ENCODE measurements at regions not wholly inside any gene's neighbourhood (a gene's known extent, or its start where the extent isn't known, plus 50 kb on each side); places are given as distances from the start of the nearest gene placed in this dataset.

DNA sequence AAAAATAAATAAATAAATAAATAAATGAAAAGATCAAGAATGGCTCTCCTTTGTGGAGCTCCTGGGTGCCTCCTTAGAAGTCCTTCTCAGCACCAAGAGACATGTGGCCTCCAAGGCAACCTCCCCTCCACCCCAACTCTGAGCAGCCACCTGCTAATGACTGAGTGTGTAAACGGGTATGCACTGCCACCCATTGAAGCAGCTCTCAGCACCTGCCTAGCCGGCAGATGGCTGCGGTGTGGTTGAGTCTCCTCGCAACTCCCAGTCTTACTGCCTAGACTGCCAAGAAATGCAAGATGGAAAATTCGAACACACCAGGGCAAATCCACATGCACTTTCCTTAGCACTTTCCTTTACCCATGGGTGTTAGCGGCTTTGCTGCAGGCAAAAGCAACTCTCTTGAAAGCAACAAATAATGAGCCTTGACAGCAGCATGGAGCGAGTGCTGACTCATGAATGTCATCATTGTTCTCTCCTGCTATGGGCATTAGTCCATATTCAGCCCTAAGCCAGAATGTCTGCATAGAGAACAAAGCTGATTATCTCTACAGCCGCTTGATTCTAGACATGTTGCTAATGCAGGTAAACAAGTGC lies 913.9 kb upstream of the AUTS2 start:
- BruUV-seq (replicated peaks): no TSS peak
- Histone ChIP-seq H3K4me2 (ENCODE audit: low read depth, low read length) (no peak overlapping the region), H3K14ac (replicated peaks; ENCODE audit: low read depth, low read length) (no peak overlapping the region), H3K9me1 (ENCODE audit: insufficient read depth, low read length) (no peaks in the 10 kb centered on the region), H3K56ac (ENCODE audit: extremely low read depth, insufficient read depth, low read length) (no peak overlapping the region), H3K36me3 (ENCODE audit: control insufficient read depth, insufficient read depth, low read length) (no peaks in the 10 kb centered on the region), H2AK5ac (ENCODE audit: low read depth, low read length) (no peak overlapping the region), H4K8ac (ENCODE audit: low read depth in 2 of 2, low read length in 2 of 2) (no peak overlapping the region), H3K9me3 (ENCODE audit: control insufficient read depth, insufficient read depth, low read length) (peaks cover 6% of the 10 kb centered on the region), H3K23ac (ENCODE audit: low read depth, low read length) (no peak overlapping the region), H2BK5ac (ENCODE audit: low read depth, low read length, poor library complexity, severe bottlenecking) (no peak overlapping the region), H2BK20ac (ENCODE audit: low read depth, low read length) (no peak overlapping the region), H2BK120ac (ENCODE audit: low read depth, low read length) (no peak overlapping the region), H2AK9ac (replicated peaks; ENCODE audit: low read depth, low read length, poor library complexity) (no peak overlapping the region), H3K4me3 (ENCODE audit: insufficient read depth, low read depth, low read length) (no peak overlapping the region), H3K9ac (ENCODE audit: low read depth, low read length) (no peak overlapping the region), H4K91ac (ENCODE audit: insufficient read depth, low read depth, low read length) (no peak overlapping the region), H2AFZ (replicated peaks; ENCODE audit: low read length, poor library complexity) (no peak overlapping the region), H3K4ac (ENCODE audit: low read depth, low read length) (no peak overlapping the region), H3K79me1 (ENCODE audit: low read depth in 1 of 2, low read length in 2 of 2) (no peaks in the 10 kb centered on the region), H3K4me1 (ENCODE audit: control insufficient read depth, insufficient read depth, low read length) (no peaks in the 10 kb centered on the region), H4K5ac (ENCODE audit: low read depth, low read length) (no peak overlapping the region), H3K27ac (ENCODE audit: insufficient read depth, low read length) (no peak overlapping the region), H4K20me1 (ENCODE audit: insufficient read depth, low read length) (no peaks in the 10 kb centered on the region), H3K18ac (ENCODE audit: low read depth, low read length) (no peak overlapping the region), H3K27me3 (ENCODE audit: control insufficient read depth, insufficient read depth, low read length) (no peaks in the 10 kb centered on the region), H2BK15ac (ENCODE audit: low read depth, low read length) (no peak overlapping the region)
- ChIA-PET CTCF (no interaction called here), POLR2A (ENCODE audit: unreplicated experiment) (interaction anchor here (0.7 kb wide), 1 partner anchor 39 kb away, joined by 21 read pairs; no protein-coding TSS in a partner anchor)
- TF ChIP-seq NFE2L2 (IDR thresholded peaks at IDR 0.05; ENCODE audit: low read depth, low read length) (no peak), FOS (IDR thresholded peaks at IDR 0.05; ENCODE audit: low read depth, low read length) (no peak), CHD1 (IDR thresholded peaks at IDR 0.05; ENCODE audit: low read depth, low read length) (no peak), SMC3 (IDR thresholded peaks at IDR 0.05; ENCODE audit: low read depth, low read length) (no peak), MXI1 (IDR thresholded peaks at IDR 0.05; ENCODE audit: borderline replicate concordance, low read depth, low read length) (no peak), POLR2A (IDR thresholded peaks at IDR 0.05; ENCODE audit: low read depth, low read length) (no peak), BHLHE40 (IDR thresholded peaks at IDR 0.05; ENCODE audit: low read depth, low read length) (no peak), RFX5 (IDR thresholded peaks at IDR 0.05; ENCODE audit: low read depth, low read length) (no peak), CEBPB (IDR thresholded peaks at IDR 0.05; ENCODE audit: low read depth, low read length) (no peak), MAZ (IDR thresholded peaks at IDR 0.05; ENCODE audit: borderline replicate concordance, low read depth, low read length) (no peak), RAD21 (IDR thresholded peaks at IDR 0.05; ENCODE audit: low read length) (no peak), RCOR1 (IDR thresholded peaks at IDR 0.05; ENCODE audit: insufficient replicate concordance, low read length) (no peak), MAFK (IDR thresholded peaks at IDR 0.05; ENCODE audit: low read depth, low read length) (no peak)
- TF ChIP-seq, protein P1, sequence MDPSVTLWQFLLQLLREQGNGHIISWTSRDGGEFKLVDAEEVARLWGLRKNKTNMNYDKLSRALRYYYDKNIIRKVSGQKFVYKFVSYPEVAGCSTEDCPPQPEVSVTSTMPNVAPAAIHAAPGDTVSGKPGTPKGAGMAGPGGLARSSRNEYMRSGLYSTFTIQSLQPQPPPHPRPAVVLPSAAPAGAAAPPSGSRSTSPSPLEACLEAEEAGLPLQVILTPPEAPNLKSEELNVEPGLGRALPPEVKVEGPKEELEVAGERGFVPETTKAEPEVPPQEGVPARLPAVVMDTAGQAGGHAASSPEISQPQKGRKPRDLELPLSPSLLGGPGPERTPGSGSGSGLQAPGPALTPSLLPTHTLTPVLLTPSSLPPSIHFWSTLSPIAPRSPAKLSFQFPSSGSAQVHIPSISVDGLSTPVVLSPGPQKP (IDR thresholded peaks at IDR 0.05; ENCODE audit: borderline replicate concordance, low read depth, low read length): no peak
- TF ChIP-seq, protein P2, sequence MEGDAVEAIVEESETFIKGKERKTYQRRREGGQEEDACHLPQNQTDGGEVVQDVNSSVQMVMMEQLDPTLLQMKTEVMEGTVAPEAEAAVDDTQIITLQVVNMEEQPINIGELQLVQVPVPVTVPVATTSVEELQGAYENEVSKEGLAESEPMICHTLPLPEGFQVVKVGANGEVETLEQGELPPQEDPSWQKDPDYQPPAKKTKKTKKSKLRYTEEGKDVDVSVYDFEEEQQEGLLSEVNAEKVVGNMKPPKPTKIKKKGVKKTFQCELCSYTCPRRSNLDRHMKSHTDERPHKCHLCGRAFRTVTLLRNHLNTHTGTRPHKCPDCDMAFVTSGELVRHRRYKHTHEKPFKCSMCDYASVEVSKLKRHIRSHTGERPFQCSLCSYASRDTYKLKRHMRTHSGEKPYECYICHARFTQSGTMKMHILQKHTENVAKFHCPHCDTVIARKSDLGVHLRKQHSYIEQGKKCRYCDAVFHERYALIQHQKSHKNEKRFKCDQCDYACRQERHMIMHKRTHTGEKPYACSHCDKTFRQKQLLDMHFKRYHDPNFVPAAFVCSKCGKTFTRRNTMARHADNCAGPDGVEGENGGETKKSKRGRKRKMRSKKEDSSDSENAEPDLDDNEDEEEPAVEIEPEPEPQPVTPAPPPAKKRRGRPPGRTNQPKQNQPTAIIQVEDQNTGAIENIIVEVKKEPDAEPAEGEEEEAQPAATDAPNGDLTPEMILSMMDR (conservative IDR thresholded peaks at IDR 0.05; ENCODE audit: low read depth, low read length): no peak
- TF ChIP-seq, protein P3, sequence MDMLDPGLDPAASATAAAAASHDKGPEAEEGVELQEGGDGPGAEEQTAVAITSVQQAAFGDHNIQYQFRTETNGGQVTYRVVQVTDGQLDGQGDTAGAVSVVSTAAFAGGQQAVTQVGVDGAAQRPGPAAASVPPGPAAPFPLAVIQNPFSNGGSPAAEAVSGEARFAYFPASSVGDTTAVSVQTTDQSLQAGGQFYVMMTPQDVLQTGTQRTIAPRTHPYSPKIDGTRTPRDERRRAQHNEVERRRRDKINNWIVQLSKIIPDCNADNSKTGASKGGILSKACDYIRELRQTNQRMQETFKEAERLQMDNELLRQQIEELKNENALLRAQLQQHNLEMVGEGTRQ (IDR thresholded peaks at IDR 0.05; ENCODE audit: low read depth, low read length): no peak
- intact Hi-C loops (cut with micrococcal nuclease) (no loop called here), in situ Hi-C loops (cut with MboI; ENCODE audit: low sequenced_read_pairs) (no loop called here), dilution Hi-C loops (cut with HindIII; ENCODE audit: low sequenced_read_pairs, unreplicated experiment) (no loop called here)
- DNase-seq (peak; percentile 17), ATAC-seq (ENCODE audit: low read depth) (no peak)
- 92% methylated on average over 5 of the region's 8 CpGs; no CpG with 5 or more reads in 1 of the 2 experiments for WGBS, 2 experiments (ENCODE audit: extremely low coverage in 2 of 2, insufficient read length in 1 of 2)

Measured in IMR-90 (cell line).